ENCODE measurements at regions not wholly inside any gene's neighbourhood (a gene's known extent, or its start where the extent isn't known, plus 50 kb on each side); places are given as distances from the start of the nearest gene placed in this dataset.

- H3K27ac ChIP-seq (ENCODE audit: insufficient read depth, low read length, poor library complexity, severe bottlenecking) = no peak overlapping the region
- no peaks in the 10 kb centered on the region for H3K9me3 ChIP-seq (ENCODE audit: control insufficient read depth, low read length)
- DNase-seq = no peak
- H3K27me3 ChIP-seq (replicated peaks; ENCODE audit: control insufficient read depth, insufficient read depth, low read length, poor library complexity, severe bottlenecking) = no peaks in the 10 kb centered on the region
- H3K4me3 ChIP-seq (ENCODE audit: insufficient read depth, low read depth, low read length, poor library complexity, severe bottlenecking) = no peak overlapping the region
- H3K36me3 ChIP-seq (ENCODE audit: control insufficient read depth, insufficient read depth, low read length) = no peaks in the 10 kb centered on the region
- H3K4me1 ChIP-seq (ENCODE audit: control insufficient read depth, insufficient read depth, low read length, poor library complexity, severe bottlenecking) = no peaks in the 10 kb centered on the region
These were observed 454.8 kb downstream of the TOX3 start for GRCh38 chr16:52092126-52092525.

DNA sequence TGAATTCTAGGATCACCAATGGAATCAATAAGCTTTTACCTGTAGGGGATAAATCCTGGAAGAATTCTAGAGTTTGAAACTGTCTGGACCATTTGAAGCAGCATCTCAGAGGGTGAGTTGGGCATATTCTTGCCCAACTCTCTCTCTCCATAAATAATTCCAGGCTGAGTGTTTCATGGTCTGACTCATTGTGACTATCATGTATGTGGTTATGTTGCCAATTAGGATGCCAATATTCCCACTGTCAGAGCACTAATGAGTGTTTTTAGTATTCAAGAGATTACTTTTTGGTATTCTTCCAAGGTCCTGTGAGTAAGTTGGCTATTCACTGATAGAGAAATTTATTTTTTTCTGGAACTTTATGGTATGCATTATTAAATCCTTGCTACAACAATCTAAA, 456.9 kb downstream of the TOX3 start:
- H3K36me3 ChIP-seq (ENCODE audit: control insufficient read depth, insufficient read depth, low read length) = no peaks in the 10 kb centered on the region
- H3K9me3 ChIP-seq (ENCODE audit: control insufficient read depth, low read length) = no peaks in the 10 kb centered on the region
- no peak overlapping the region for H3K27ac ChIP-seq (ENCODE audit: insufficient read depth, low read length, poor library complexity, severe bottlenecking)
- no peak overlapping the region for H3K4me3 ChIP-seq (ENCODE audit: insufficient read depth, low read depth, low read length, poor library complexity, severe bottlenecking)
- no peak for DNase-seq
- H3K4me1 ChIP-seq (ENCODE audit: control insufficient read depth, insufficient read depth, low read length, poor library complexity, severe bottlenecking) = no peaks in the 10 kb centered on the region
- H3K27me3 ChIP-seq (replicated peaks; ENCODE audit: control insufficient read depth, insufficient read depth, low read length, poor library complexity, severe bottlenecking) = no peaks in the 10 kb centered on the region

DNA sequence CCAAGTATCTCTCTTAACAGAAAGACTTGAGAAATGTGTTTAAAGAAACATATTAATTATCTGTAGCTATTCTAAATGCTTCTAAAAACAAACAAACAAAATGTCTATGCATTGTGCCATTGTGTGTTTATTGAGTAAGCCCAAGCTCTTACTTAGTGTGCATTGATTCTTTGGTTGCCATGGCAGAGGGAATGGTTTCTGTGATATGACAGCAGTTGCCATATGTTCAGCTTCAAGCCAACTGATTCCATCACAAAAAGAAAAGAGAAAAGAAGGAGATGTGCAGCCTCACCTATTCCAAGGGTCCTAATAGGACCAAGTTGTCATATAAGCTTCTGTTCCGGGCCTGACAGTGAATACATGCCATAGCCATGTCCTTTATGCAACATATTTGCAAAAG, 457.5 kb downstream of the TOX3 start:
- no peak overlapping the region for H3K27ac ChIP-seq (ENCODE audit: insufficient read depth, low read length, poor library complexity, severe bottlenecking)
- no peaks in the 10 kb centered on the region for H3K4me1 ChIP-seq (ENCODE audit: control insufficient read depth, insufficient read depth, low read length, poor library complexity, severe bottlenecking)
- no peak for DNase-seq
- H3K27me3 ChIP-seq (replicated peaks; ENCODE audit: control insufficient read depth, insufficient read depth, low read length, poor library complexity, severe bottlenecking) = no peaks in the 10 kb centered on the region
- no peaks in the 10 kb centered on the region for H3K36me3 ChIP-seq (ENCODE audit: control insufficient read depth, insufficient read depth, low read length)
- H3K4me3 ChIP-seq (ENCODE audit: insufficient read depth, low read depth, low read length, poor library complexity, severe bottlenecking) = no peak overlapping the region
- no peaks in the 10 kb centered on the region for H3K9me3 ChIP-seq (ENCODE audit: control insufficient read depth, low read length)

DNA sequence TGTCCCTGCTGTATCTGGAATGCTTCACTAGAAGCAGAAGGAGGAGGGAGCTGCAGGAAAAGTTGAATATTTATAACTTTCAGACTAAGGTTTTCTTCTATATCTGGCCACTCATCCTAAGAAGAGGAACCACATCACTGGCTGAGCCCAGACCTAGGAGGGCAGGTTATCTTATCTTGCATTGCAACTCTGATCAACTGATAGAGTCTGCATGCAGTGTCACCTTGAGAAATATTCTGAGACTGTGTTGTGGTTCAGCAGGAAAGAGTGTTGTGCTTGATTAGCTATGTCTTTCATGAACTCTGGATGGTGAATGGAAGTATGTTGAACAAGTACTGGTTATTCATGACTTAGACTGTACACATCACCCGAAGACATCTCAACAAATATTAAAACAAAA, 460.0 kb downstream of the TOX3 start:
- Histone ChIP-seq H3K9me3 (ENCODE audit: control insufficient read depth, low read length) (peaks cover 4% of the 10 kb centered on the region), H3K4me3 (ENCODE audit: insufficient read depth, low read depth, low read length, poor library complexity, severe bottlenecking) (no peak overlapping the region), H3K4me1 (ENCODE audit: control insufficient read depth, insufficient read depth, low read length, poor library complexity, severe bottlenecking) (no peaks in the 10 kb centered on the region), H3K36me3 (ENCODE audit: control insufficient read depth, insufficient read depth, low read length) (no peaks in the 10 kb centered on the region), H3K27ac (ENCODE audit: insufficient read depth, low read length, poor library complexity, severe bottlenecking) (no peak overlapping the region), H3K27me3 (replicated peaks; ENCODE audit: control insufficient read depth, insufficient read depth, low read length, poor library complexity, severe bottlenecking) (no peaks in the 10 kb centered on the region)
- no peak for DNase-seq

DNA sequence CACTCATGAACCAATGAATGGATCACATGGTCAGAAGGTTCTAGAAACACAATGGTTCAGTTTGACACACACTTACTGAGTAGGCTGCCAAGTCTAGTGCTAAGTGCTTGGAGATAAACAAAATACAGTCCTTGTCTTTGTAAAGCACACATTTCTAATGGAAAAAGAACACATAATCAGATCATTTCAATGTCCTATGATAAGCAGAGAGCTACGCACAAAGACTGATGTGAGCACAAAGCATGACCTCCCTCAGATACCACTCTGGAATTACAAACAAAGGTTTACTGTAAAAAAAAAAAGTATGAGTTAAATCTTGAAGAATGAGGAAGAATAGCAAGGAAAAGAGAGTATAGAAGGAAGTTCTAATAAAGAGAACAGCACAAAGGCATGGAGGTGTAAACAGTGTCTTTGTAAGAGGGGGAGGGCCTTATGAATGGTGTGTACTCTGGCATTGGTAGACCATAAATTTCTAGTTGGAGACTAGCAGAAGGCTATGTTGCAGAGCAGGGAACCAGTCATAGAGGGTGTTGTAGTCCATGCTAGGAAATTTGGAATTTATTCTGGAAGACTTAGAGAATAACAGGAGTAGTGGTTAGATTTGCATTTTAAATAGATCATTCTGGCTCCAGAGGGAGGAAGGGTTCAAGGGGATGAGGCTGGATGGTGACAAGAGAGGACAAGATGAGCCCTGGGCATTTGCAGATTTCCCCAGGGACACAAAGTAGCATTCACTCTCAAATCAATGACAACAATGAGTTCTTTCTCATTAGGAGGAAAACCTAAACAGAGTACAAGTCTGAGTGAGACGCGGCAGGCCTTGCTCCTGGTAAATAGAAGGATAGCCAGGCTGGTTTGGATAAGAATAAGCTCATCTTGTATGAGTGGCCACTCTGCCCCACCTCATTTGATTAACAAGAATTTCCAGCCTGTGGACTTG, 468.0 kb downstream of the TOX3 start:
- DNase-seq = no peak
- H3K4me3 ChIP-seq (ENCODE audit: insufficient read depth, low read depth, low read length, poor library complexity, severe bottlenecking) = no peak overlapping the region
- H3K9me3 ChIP-seq (ENCODE audit: control insufficient read depth, low read length) = peaks cover 4% of the 10 kb centered on the region
- H3K36me3 ChIP-seq (ENCODE audit: control insufficient read depth, insufficient read depth, low read length) = no peaks in the 10 kb centered on the region
- H3K27ac ChIP-seq (ENCODE audit: insufficient read depth, low read length, poor library complexity, severe bottlenecking) = no peak overlapping the region
- no peaks in the 10 kb centered on the region for H3K4me1 ChIP-seq (ENCODE audit: control insufficient read depth, insufficient read depth, low read length, poor library complexity, severe bottlenecking)
- H3K27me3 ChIP-seq (replicated peaks; ENCODE audit: control insufficient read depth, insufficient read depth, low read length, poor library complexity, severe bottlenecking) = no peaks in the 10 kb centered on the region

DNA sequence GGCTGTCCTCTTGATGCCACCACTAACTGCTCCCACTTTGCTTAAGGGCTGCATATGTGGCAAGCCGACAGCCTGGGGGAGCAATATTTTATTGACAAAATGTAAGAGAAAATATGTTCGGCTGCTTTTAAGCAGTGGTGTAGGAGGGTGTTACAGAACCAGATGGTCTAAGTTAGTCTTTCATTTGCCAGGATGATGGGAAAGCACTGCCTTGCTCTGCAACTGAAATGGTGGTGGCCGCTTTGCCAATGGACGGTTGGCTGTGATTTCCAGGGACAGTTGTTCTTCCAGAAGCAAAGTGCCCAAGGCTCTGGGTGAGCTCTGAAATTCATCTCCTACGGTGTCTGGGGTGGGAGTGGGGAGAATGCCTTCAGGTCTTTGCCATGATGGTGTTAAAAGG, 469.3 kb downstream of the TOX3 start:
- Histone ChIP-seq H3K4me1 (ENCODE audit: control insufficient read depth, insufficient read depth, low read length, poor library complexity, severe bottlenecking) (no peaks in the 10 kb centered on the region), H3K27ac (ENCODE audit: insufficient read depth, low read length, poor library complexity, severe bottlenecking) (no peak overlapping the region), H3K27me3 (replicated peaks; ENCODE audit: control insufficient read depth, insufficient read depth, low read length, poor library complexity, severe bottlenecking) (no peaks in the 10 kb centered on the region), H3K4me3 (ENCODE audit: insufficient read depth, low read depth, low read length, poor library complexity, severe bottlenecking) (no peak overlapping the region), H3K9me3 (ENCODE audit: control insufficient read depth, low read length) (peaks cover under 1% of the 10 kb centered on the region), H3K36me3 (ENCODE audit: control insufficient read depth, insufficient read depth, low read length) (no peaks in the 10 kb centered on the region)
- DNase-seq = no peak

GRCh38 chr16:52076801-52077201, 470.1 kb downstream of the TOX3 start:
- Histone ChIP-seq H3K9me3 (ENCODE audit: control insufficient read depth, low read length) (no peaks in the 10 kb centered on the region), H3K36me3 (ENCODE audit: control insufficient read depth, insufficient read depth, low read length) (no peaks in the 10 kb centered on the region), H3K27ac (ENCODE audit: insufficient read depth, low read length, poor library complexity, severe bottlenecking) (no peak overlapping the region), H3K4me1 (ENCODE audit: control insufficient read depth, insufficient read depth, low read length, poor library complexity, severe bottlenecking) (no peaks in the 10 kb centered on the region), H3K4me3 (ENCODE audit: insufficient read depth, low read depth, low read length, poor library complexity, severe bottlenecking) (no peak overlapping the region), H3K27me3 (replicated peaks; ENCODE audit: control insufficient read depth, insufficient read depth, low read length, poor library complexity, severe bottlenecking) (no peaks in the 10 kb centered on the region)
- no peak for DNase-seq

GRCh38 chr16:52076332-52076731, 470.6 kb downstream of the TOX3 start:
- Histone ChIP-seq H3K4me1 (ENCODE audit: control insufficient read depth, insufficient read depth, low read length, poor library complexity, severe bottlenecking) (no peaks in the 10 kb centered on the region), H3K36me3 (ENCODE audit: control insufficient read depth, insufficient read depth, low read length) (no peaks in the 10 kb centered on the region), H3K4me3 (ENCODE audit: insufficient read depth, low read depth, low read length, poor library complexity, severe bottlenecking) (no peak overlapping the region), H3K27ac (ENCODE audit: insufficient read depth, low read length, poor library complexity, severe bottlenecking) (no peak overlapping the region), H3K27me3 (replicated peaks; ENCODE audit: control insufficient read depth, insufficient read depth, low read length, poor library complexity, severe bottlenecking) (no peaks in the 10 kb centered on the region), H3K9me3 (ENCODE audit: control insufficient read depth, low read length) (no peaks in the 10 kb centered on the region)
- DNase-seq = no peak

DNA sequence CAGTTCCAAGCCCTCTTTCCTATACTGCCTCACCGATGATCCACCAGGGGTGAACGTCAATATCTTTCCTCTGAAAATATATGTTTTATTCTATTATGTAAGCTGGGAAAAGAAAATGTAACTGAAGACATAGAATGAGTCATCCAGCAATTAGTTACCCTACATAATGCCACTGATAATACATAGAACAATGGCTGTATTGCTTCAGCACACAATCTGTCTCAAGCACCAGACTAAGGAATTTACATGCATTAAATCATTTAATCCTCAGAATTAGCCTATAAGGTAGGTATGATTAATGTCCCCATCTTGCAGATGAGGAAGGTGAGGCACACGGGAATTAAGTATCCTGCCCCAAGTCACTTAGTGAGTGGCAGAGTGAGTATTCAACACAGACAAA, 472.8 kb downstream of the TOX3 start:
- H3K27me3 ChIP-seq (replicated peaks; ENCODE audit: control insufficient read depth, insufficient read depth, low read length, poor library complexity, severe bottlenecking) = no peaks in the 10 kb centered on the region
- H3K4me1 ChIP-seq (ENCODE audit: control insufficient read depth, insufficient read depth, low read length, poor library complexity, severe bottlenecking) = no peaks in the 10 kb centered on the region
- no peaks in the 10 kb centered on the region for H3K36me3 ChIP-seq (ENCODE audit: control insufficient read depth, insufficient read depth, low read length)
- no peak overlapping the region for H3K4me3 ChIP-seq (ENCODE audit: insufficient read depth, low read depth, low read length, poor library complexity, severe bottlenecking)
- H3K27ac ChIP-seq (ENCODE audit: insufficient read depth, low read length, poor library complexity, severe bottlenecking) = no peak overlapping the region
- DNase-seq = no peak
- no peaks in the 10 kb centered on the region for H3K9me3 ChIP-seq (ENCODE audit: control insufficient read depth, low read length)

DNA sequence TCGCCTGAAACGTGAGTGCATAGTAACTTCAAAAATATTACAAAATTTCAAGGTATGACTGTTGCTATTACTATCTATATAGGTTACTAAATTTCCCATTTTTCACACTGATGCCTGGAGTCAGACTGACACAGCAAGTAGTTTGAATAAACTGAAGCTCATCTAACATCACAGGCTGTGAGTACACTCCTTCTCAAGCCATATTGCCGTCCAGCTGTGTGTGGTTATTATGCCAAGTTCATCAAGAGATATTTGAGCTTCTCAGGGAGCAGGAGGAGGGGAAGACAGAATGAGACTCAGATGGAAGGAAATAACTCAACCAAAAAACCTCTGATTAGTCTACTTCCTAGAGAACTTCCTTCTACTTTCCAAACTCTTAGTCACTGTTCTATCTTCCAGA, 473.9 kb downstream of the TOX3 start:
- no peak for DNase-seq
- H3K4me3 ChIP-seq (ENCODE audit: insufficient read depth, low read depth, low read length, poor library complexity, severe bottlenecking) = no peak overlapping the region
- H3K27me3 ChIP-seq (replicated peaks; ENCODE audit: control insufficient read depth, insufficient read depth, low read length, poor library complexity, severe bottlenecking) = no peaks in the 10 kb centered on the region
- no peaks in the 10 kb centered on the region for H3K36me3 ChIP-seq (ENCODE audit: control insufficient read depth, insufficient read depth, low read length)
- H3K4me1 ChIP-seq (ENCODE audit: control insufficient read depth, insufficient read depth, low read length, poor library complexity, severe bottlenecking) = no peaks in the 10 kb centered on the region
- no peak overlapping the region for H3K27ac ChIP-seq (ENCODE audit: insufficient read depth, low read length, poor library complexity, severe bottlenecking)
- H3K9me3 ChIP-seq (ENCODE audit: control insufficient read depth, low read length) = no peaks in the 10 kb centered on the region

All from effector memory CD4-positive, alpha-beta T cell (primary cell).